ENCODE measurements at regions not wholly inside any gene's neighbourhood (a gene's known extent, or its start where the extent isn't known, plus 50 kb on each side); places are given as distances from the start of the nearest gene placed in this dataset.
A peak's percentile ranks its signal among the peaks of the same experiment; 100 is the strongest.
"Not testable (repeated sequence)": the region's sequence is repeated elsewhere in the genome, so short reads cannot be mapped to it uniquely, and the experiment has no call there.

GRCh38 chr20:51972056-51972455 lies 169.7 kb upstream of the SALL4 start:
- no peak for DNase-seq (ENCODE audit: missing footprints)
- intact Hi-C loops (cut with DNase I), result no loop called here
- ATAC-seq, result no peak

- ATAC-seq, result no peak
- intact Hi-C loops (cut with DNase I), result no loop called here
- no peak for DNase-seq (ENCODE audit: missing footprints)
Observed at GRCh38 chr20:51970858-51971257, 168.5 kb upstream of the SALL4 start.

- intact Hi-C loops (cut with DNase I), result no loop called here
- no peak for ATAC-seq
- no peak for DNase-seq (ENCODE audit: missing footprints)
Observed at GRCh38 chr20:51969191-51969590, 166.9 kb upstream of the SALL4 start.

- DNase-seq (ENCODE audit: missing footprints) (no peak), ATAC-seq (no peak)
- intact Hi-C loops (cut with DNase I), result no loop called here
Observed at GRCh38 chr20:51968151-51968550, 165.8 kb upstream of the SALL4 start.

GRCh38 chr20:51966296-51966971 lies 164.1 kb upstream of the SALL4 start:
- ATAC-seq (peak; percentile 50), DNase-seq (ENCODE audit: missing footprints) (no peak)
- intact Hi-C loops (cut with DNase I), result no loop called here

GRCh38 chr20:51961964-51962761 lies 159.8 kb upstream of the SALL4 start:
- no peak for ATAC-seq
- no peak for DNase-seq (ENCODE audit: missing footprints)
- intact Hi-C loops (cut with DNase I), result no loop called here

- DNase-seq (ENCODE audit: missing footprints) (no peak), ATAC-seq (no peak)
- intact Hi-C loops (cut with DNase I), result no loop called here
Observed at GRCh38 chr20:51960047-51960675, 157.8 kb upstream of the SALL4 start.

GRCh38 chr20:51959066-51959542 lies 156.8 kb upstream of the SALL4 start:
- DNase-seq (ENCODE audit: missing footprints) (no peak), ATAC-seq (no peak)
- intact Hi-C loops (cut with DNase I), result no loop called here

- intact Hi-C loops (cut with DNase I), result no loop called here
- no peak for ATAC-seq
- no peak for DNase-seq (ENCODE audit: missing footprints)
Observed at GRCh38 chr20:51958099-51959065, 156.1 kb upstream of the SALL4 start.

GRCh38 chr20:51955756-51956155 lies 153.4 kb upstream of the SALL4 start:
- ATAC-seq (no peak), DNase-seq (ENCODE audit: missing footprints) (no peak)
- intact Hi-C loops (cut with DNase I), result no loop called here

- intact Hi-C loops (cut with DNase I), result no loop called here
- ATAC-seq, result no peak
- no peak for DNase-seq (ENCODE audit: missing footprints)
Observed at GRCh38 chr20:51953731-51954340, 151.5 kb upstream of the SALL4 start.

- intact Hi-C loops (cut with DNase I), result no loop called here
- DNase-seq (ENCODE audit: missing footprints), result no peak
- ATAC-seq, result no peak
Observed at GRCh38 chr20:51950926-51951325, 148.6 kb upstream of the SALL4 start.

- intact Hi-C loops (cut with DNase I), result no loop called here
- no peak for ATAC-seq
- no peak for DNase-seq (ENCODE audit: missing footprints)
Observed at GRCh38 chr20:51946586-51946985, 144.3 kb upstream of the SALL4 start.

GRCh38 chr20:51945881-51946280 lies 143.6 kb upstream of the SALL4 start:
- no peak for DNase-seq (ENCODE audit: missing footprints)
- intact Hi-C loops (cut with DNase I), result no loop called here
- ATAC-seq, result peak; percentile 46

- intact Hi-C loops (cut with DNase I), result no loop called here
- no peak for DNase-seq (ENCODE audit: missing footprints)
- peak; percentile 50 for ATAC-seq
Observed at GRCh38 chr20:51945177-51945576, 142.9 kb upstream of the SALL4 start.

- no peak for ATAC-seq
- intact Hi-C loops (cut with DNase I), result no loop called here
- no peak for DNase-seq (ENCODE audit: missing footprints)
Observed at GRCh38 chr20:51943761-51944160, 141.4 kb upstream of the SALL4 start.

GRCh38 chr20:51943326-51943725 lies 141.0 kb upstream of the SALL4 start:
- ATAC-seq; DNase-seq (ENCODE audit: missing footprints); intact Hi-C loops (cut with DNase I): not testable (repeated sequence)

GRCh38 chr20:51941503-51941902 lies 139.2 kb upstream of the SALL4 start:
- ATAC-seq, result no peak
- intact Hi-C loops (cut with DNase I), result no loop called here
- no peak for DNase-seq (ENCODE audit: missing footprints)

- DNase-seq (ENCODE audit: missing footprints) (no peak), ATAC-seq (no peak)
- intact Hi-C loops (cut with DNase I), result no loop called here
Observed at GRCh38 chr20:51939259-51939585, 136.9 kb upstream of the SALL4 start.
